Gastroesophageal sphincter (tissue), 3 donors: ENCODE measurements at regions not wholly inside any gene's neighbourhood (a gene's known extent, or its start where the extent isn't known, plus 50 kb on each side); places are given as distances from the start of the nearest gene placed in this dataset.

Experiments
- EP300 ChIP-seq: sonication (generic); formaldehyde crosslinking; IDR thresholded peaks from one replicate; pipeline ENCODE4 v1.6.1; 2017; ENCODE audit warnings: antibody characterized with exemption, mild to moderate bottlenecking
- POLR2A ChIP-seq, 2 donors: fragments of 450-650 bp; IDR thresholded peaks; one replicate each; pipeline ENCODE4 v1.6.1; 2017; ENCODE audit warnings: antibody characterized with exemption in 2 of 2, mild to moderate bottlenecking in 2 of 2, moderate library complexity in 1 of 2
- POLR2AphosphoS5 ChIP-seq: sonication (generic); formaldehyde crosslinking; IDR thresholded peaks from one replicate; pipeline ENCODE4 v1.6.1; 2017; ENCODE audit warnings: antibody characterized with exemption
- TF ChIP-seq, protein P1 (sequence below), 4 experiments: fragments of 200-600 bp in 2 of 4; fragments of 450-650 bp in 2 of 4; sonication (generic) in 1 of 4; IDR thresholded peaks; one replicate each; pipeline ENCODE4 v1.5.1; 2017 to 2019; ENCODE audit warnings: antibody characterized with exemption in 4 of 4, mild to moderate bottlenecking in 2 of 4, moderate library complexity in 2 of 4

DNA sequence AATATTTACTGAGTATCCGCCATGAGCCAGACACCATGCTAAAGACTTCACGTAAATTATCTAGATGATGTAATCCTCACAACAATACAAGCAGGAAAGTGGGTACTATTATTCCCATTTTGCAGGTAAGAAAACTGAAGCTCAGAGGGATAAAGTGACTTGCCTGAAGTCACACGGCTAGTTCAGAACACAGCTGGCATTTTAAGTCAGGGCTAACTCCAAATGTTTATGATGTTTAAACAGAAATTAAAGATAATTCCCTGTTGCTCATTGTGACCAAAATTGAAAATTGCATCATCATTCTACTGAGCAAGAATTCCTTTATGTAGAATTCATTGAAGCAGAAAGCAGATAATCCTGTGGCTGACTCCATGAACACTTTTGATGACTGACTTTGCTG lies 71.3 kb upstream of the STXBP5 start:
- TF ChIP-seq POLR2A (IDR thresholded peaks at IDR 0.05) (no peak), POLR2AphosphoS5 (no peak), EP300 (no peak)
- TF ChIP-seq, protein P1, sequence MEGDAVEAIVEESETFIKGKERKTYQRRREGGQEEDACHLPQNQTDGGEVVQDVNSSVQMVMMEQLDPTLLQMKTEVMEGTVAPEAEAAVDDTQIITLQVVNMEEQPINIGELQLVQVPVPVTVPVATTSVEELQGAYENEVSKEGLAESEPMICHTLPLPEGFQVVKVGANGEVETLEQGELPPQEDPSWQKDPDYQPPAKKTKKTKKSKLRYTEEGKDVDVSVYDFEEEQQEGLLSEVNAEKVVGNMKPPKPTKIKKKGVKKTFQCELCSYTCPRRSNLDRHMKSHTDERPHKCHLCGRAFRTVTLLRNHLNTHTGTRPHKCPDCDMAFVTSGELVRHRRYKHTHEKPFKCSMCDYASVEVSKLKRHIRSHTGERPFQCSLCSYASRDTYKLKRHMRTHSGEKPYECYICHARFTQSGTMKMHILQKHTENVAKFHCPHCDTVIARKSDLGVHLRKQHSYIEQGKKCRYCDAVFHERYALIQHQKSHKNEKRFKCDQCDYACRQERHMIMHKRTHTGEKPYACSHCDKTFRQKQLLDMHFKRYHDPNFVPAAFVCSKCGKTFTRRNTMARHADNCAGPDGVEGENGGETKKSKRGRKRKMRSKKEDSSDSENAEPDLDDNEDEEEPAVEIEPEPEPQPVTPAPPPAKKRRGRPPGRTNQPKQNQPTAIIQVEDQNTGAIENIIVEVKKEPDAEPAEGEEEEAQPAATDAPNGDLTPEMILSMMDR (IDR thresholded peaks at IDR 0.05): no peak
